ENCODE measurements at regions not wholly inside any gene's neighbourhood (a gene's known extent, or its start where the extent isn't known, plus 50 kb on each side); places are given as distances from the start of the nearest gene placed in this dataset.
"Not testable (repeated sequence)": the region's sequence is repeated elsewhere in the genome, so short reads cannot be mapped to it uniquely, and the experiment has no call there.

- TF ChIP-seq, protein P1, sequence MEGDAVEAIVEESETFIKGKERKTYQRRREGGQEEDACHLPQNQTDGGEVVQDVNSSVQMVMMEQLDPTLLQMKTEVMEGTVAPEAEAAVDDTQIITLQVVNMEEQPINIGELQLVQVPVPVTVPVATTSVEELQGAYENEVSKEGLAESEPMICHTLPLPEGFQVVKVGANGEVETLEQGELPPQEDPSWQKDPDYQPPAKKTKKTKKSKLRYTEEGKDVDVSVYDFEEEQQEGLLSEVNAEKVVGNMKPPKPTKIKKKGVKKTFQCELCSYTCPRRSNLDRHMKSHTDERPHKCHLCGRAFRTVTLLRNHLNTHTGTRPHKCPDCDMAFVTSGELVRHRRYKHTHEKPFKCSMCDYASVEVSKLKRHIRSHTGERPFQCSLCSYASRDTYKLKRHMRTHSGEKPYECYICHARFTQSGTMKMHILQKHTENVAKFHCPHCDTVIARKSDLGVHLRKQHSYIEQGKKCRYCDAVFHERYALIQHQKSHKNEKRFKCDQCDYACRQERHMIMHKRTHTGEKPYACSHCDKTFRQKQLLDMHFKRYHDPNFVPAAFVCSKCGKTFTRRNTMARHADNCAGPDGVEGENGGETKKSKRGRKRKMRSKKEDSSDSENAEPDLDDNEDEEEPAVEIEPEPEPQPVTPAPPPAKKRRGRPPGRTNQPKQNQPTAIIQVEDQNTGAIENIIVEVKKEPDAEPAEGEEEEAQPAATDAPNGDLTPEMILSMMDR (IDR thresholded peaks at IDR 0.05; ENCODE audit: insufficient read depth, low read length, poor library complexity, severe bottlenecking), result no peak
- no peak for DNase-seq (ENCODE audit: low read depth)
- Histone ChIP-seq H3K4me3 (ENCODE audit: low read depth, low read length) (no peak overlapping the region), H3K27me3 (ENCODE audit: control insufficient read depth, insufficient read depth, low read length) (no peaks in the 10 kb centered on the region), H3K36me3 (ENCODE audit: control insufficient read depth, insufficient read depth, low read length) (no peaks in the 10 kb centered on the region)
Measured at GRCh38 chrX:152079768-152080167, 58.6 kb downstream of the MAGEA10 start.

DNA sequence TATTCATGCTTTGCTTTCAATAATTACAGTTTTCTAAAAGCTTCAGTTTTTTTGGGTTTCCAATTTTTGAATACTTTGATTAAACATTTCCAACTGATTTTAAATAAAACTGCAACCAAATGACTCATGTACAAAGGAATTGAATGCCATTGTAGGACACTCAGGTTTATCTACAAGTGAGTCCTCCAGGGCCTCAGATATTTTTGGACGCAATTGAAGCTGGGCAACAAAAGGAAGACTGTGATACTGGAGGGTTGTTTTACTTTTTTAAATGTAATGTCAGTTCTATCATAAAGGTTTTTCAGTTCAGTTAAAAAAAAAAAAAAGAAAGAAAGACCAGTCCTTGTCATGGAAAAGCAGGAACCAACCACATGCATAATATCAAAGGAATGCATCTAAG, 64.2 kb downstream of the MAGEA10 start:
- Histone ChIP-seq H3K36me3 (ENCODE audit: control insufficient read depth, insufficient read depth, low read length) (no peaks in the 10 kb centered on the region), H3K27me3 (ENCODE audit: control insufficient read depth, insufficient read depth, low read length) (no peaks in the 10 kb centered on the region), H3K4me3 (ENCODE audit: low read depth, low read length) (no peak overlapping the region)
- no peak for DNase-seq (ENCODE audit: low read depth)
- TF ChIP-seq, protein P1 (IDR thresholded peaks at IDR 0.05; ENCODE audit: insufficient read depth, low read length, poor library complexity, severe bottlenecking), result no peak

- Histone ChIP-seq H3K27me3 (ENCODE audit: control insufficient read depth, insufficient read depth, low read length) (no peaks in the 10 kb centered on the region), H3K4me3 (ENCODE audit: low read depth, low read length) (no peak overlapping the region), H3K36me3 (ENCODE audit: control insufficient read depth, insufficient read depth, low read length) (no peaks in the 10 kb centered on the region)
- TF ChIP-seq, protein P1 (IDR thresholded peaks at IDR 0.05; ENCODE audit: insufficient read depth, low read length, poor library complexity, severe bottlenecking), result no peak
- DNase-seq (ENCODE audit: low read depth), result peak; percentile 67
Measured at GRCh38 chrX:152072236-152072635, 66.1 kb downstream of the MAGEA10 start.

DNA sequence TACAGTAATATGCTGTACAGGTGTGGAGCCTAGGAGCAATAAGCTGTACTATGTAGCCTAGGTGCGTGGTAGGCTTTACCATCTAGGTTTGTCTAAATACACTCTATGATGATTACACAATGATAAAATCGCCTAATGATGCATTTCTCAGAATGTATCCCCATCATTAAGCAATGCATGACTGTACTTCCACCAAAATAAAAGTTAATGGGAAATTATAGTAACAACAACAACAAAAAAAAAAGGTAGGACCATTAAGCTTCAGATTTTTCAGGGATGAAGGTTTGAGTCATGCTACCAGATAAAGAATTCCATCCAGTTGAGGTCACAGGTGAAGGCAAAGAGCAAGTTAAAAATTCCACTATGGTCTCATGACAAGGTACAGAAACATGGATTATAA, 68.2 kb downstream of the MAGEA10 start:
- Histone ChIP-seq H3K4me3 (ENCODE audit: low read depth, low read length) (no peak overlapping the region), H3K27me3 (ENCODE audit: control insufficient read depth, insufficient read depth, low read length) (no peaks in the 10 kb centered on the region), H3K36me3 (ENCODE audit: control insufficient read depth, insufficient read depth, low read length) (no peaks in the 10 kb centered on the region)
- TF ChIP-seq, protein P1 (IDR thresholded peaks at IDR 0.05; ENCODE audit: insufficient read depth, low read length, poor library complexity, severe bottlenecking), result no peak
- DNase-seq (ENCODE audit: low read depth), result no peak

DNA sequence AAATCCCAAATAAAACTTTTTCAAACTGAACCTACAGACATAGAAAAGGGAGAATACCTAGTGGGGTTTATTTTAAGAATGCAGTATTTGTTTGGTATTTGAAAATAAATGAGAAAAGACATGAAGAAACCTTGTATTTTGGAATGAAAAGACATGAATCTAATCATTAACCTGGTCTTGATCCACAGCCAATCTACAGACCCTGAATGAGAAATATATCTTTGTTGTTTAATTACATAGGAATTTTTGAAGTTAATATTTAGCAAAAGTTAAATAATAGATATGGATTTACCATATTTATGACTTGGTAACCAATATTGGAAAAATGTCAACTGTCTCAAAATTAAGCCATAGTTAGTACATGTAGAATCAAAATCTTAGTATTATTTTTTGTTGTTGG, 76.8 kb downstream of the MAGEA10 start:
- H3K4me3 ChIP-seq (ENCODE audit: low read depth, low read length), result no peak overlapping the region
- H3K27me3 ChIP-seq (ENCODE audit: control insufficient read depth, insufficient read depth, low read length), result no peaks in the 10 kb centered on the region
- no peak for DNase-seq (ENCODE audit: low read depth)
- TF ChIP-seq, protein P1 (IDR thresholded peaks at IDR 0.05; ENCODE audit: insufficient read depth, low read length, poor library complexity, severe bottlenecking), result no peak
- no peaks in the 10 kb centered on the region for H3K36me3 ChIP-seq (ENCODE audit: control insufficient read depth, insufficient read depth, low read length)

DNA sequence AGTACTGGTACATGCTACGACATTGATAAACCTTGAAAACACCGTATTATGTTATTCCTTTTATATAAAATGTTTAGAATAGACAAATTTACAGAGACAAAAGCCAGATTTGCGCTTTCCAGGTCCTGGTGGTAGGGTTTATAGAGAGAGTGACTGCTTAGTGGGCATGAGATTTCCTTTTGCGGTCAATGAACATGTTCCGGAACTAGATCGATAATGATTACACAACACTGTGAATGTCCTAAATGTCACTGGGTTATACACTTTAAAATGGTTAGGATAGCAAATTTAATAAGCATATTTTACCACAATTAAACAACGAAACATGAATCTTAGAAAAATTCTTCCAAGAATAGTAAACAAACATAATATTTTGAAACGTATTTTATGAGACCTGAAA, 77.3 kb downstream of the MAGEA10 start:
- no peak overlapping the region for H3K4me3 ChIP-seq (ENCODE audit: low read depth, low read length)
- TF ChIP-seq, protein P1 (IDR thresholded peaks at IDR 0.05; ENCODE audit: insufficient read depth, low read length, poor library complexity, severe bottlenecking), result no peak
- H3K27me3 ChIP-seq (ENCODE audit: control insufficient read depth, insufficient read depth, low read length), result no peaks in the 10 kb centered on the region
- no peak for DNase-seq (ENCODE audit: low read depth)
- H3K36me3 ChIP-seq (ENCODE audit: control insufficient read depth, insufficient read depth, low read length), result no peaks in the 10 kb centered on the region

- not testable (repeated sequence) for H3K27me3 ChIP-seq (ENCODE audit: control insufficient read depth, insufficient read depth, low read length); H3K4me3 ChIP-seq (ENCODE audit: low read depth, low read length); H3K36me3 ChIP-seq (ENCODE audit: control insufficient read depth, insufficient read depth, low read length); DNase-seq (ENCODE audit: low read depth)
Measured at GRCh38 chrX:152050623-152051022, 76.1 kb upstream of the GABRE start.
